H1 (cell line): ENCODE measurements at regions not wholly inside any gene's neighbourhood (a gene's known extent, or its start where the extent isn't known, plus 50 kb on each side); places are given as distances from the start of the nearest gene placed in this dataset.

ENCODE experiments used
- CTCF ChIA-PET: fragments of 300-600 bp; sonication (Branson Sonifier 250); formaldehyde crosslinking; loops from one replicate; lab custom pipeline; 2021; ENCODE audit not compliant: partially characterized antibody; lab: Charles Lee
- POLR2A ChIA-PET: fragments of 300-600 bp; sonication (Branson Sonifier 250); formaldehyde crosslinking; loops from one replicate; lab custom pipeline; 2021; ENCODE audit warnings: inconsistent platforms; ENCODE audit not compliant: partially characterized antibody; lab: Charles Lee
- DNase-seq, 2 experiments: peaks; one replicate each; pipeline versions ENCODE4 v3.0.0 to v3.0.0-alpha.2; 2010 to 2022; ENCODE audit warnings: low spot score in 2 of 2, low read depth in 1 of 2, mixed read lengths in 1 of 2
- FAIRE-seq: peaks from 2 replicates; lab custom pipeline; 2011; peaks lifted over from hg19 to GRCh38; lab: Jason Lieb, UNC
- H2AFZ ChIP-seq: 2 replicates; pipeline ENCODE4 v1.8.1; 2012; ENCODE audit warnings: low read length, inconsistent platforms
- H2AK5ac ChIP-seq: 2 replicates; pipeline ENCODE4 v1.6.1; 2013; ENCODE audit warnings: low read depth, low read length
- H2BK120ac ChIP-seq: replicated peaks from 2 replicates; pipeline ENCODE3; 2013; ENCODE audit warnings: low read depth, low read length, inconsistent platforms
- H2BK12ac ChIP-seq: 2 replicates; pipeline ENCODE4 v1.6.1; 2013; ENCODE audit warnings: low read depth, low read length
- H2BK15ac ChIP-seq: 2 replicates; pipeline ENCODE4 v1.6.1; 2013; ENCODE audit warnings: low read length
- H2BK20ac ChIP-seq: 2 replicates; pipeline ENCODE4 v1.6.1; 2013; ENCODE audit warnings: low read length
- H2BK5ac ChIP-seq: 2 replicates; pipeline ENCODE4 v1.6.1; 2013; ENCODE audit warnings: low read depth, low read length
- H3K14ac ChIP-seq: 2 replicates; pipeline ENCODE4 v1.6.1; 2013; ENCODE audit warnings: inconsistent platforms; ENCODE audit not compliant: insufficient read length
- H3K18ac ChIP-seq: 2 replicates; pipeline ENCODE4 v1.6.1; 2013; ENCODE audit warnings: low read length; ENCODE audit errors: extremely low read depth
- H3K23ac ChIP-seq: 2 replicates; pipeline ENCODE4 v1.6.1; 2013; ENCODE audit warnings: inconsistent platforms; ENCODE audit not compliant: insufficient read length
- H3K23me2 ChIP-seq: 2 replicates; pipeline ENCODE4 v1.6.1; 2013; ENCODE audit warnings: low read depth, low read length
- H3K27ac ChIP-seq: 2 replicates; pipeline ENCODE4 v1.6.1; 2011; ENCODE audit warnings: low read depth, low read length, inconsistent platforms
- H3K27me3 ChIP-seq, 4 experiments: replicated peaks in 1 of 4; 1 replicate in 1 of 4; 2 replicates in 3 of 4; pipeline versions ENCODE4 v1.6.1 to v1.8.1; 2011 to 2013; ENCODE audit warnings: low read length in 3 of 4, mild to moderate bottlenecking in 3 of 4, inconsistent platforms in 2 of 4, mixed read lengths in 2 of 4, moderate library complexity in 1 of 4; ENCODE audit not compliant: control insufficient read depth in 3 of 4, insufficient read depth in 3 of 4; ENCODE audit errors: extremely low read depth in 1 of 4
- H3K36me3 ChIP-seq, 4 experiments: 2 replicates each; pipeline versions ENCODE4 v1.6.1 to v1.8.1; 2011 to 2013; ENCODE audit warnings: mild to moderate bottlenecking in 4 of 4, low read length in 3 of 4, moderate library complexity in 2 of 4, control low read depth in 1 of 4, inconsistent platforms in 1 of 4; ENCODE audit not compliant: insufficient read depth in 4 of 4, control insufficient read depth in 2 of 4
- H3K4ac ChIP-seq: replicated peaks from 2 replicates; pipeline ENCODE3; 2013; ENCODE audit warnings: low read length, low read depth, mixed read lengths, inconsistent platforms; ENCODE audit not compliant: insufficient read length
- H3K4me1 ChIP-seq, 4 experiments: replicated peaks in 1 of 4; 1 replicate in 1 of 4; 2 replicates in 3 of 4; pipeline versions ENCODE4 v1.6.1 to v1.8.1; 2011 to 2013; ENCODE audit warnings: low read length in 3 of 4, inconsistent platforms in 2 of 4, mixed read lengths in 1 of 4; ENCODE audit not compliant: insufficient read depth in 4 of 4, control insufficient read depth in 3 of 4
- H3K4me2 ChIP-seq, 2 experiments: 2 replicates each; pipeline versions ENCODE4 v1.6.1 to v1.8.1; 2011 to 2013; ENCODE audit warnings: low read depth in 2 of 2, low read length in 2 of 2, control low read depth in 1 of 2, inconsistent platforms in 1 of 2, mild to moderate bottlenecking in 1 of 2; ENCODE audit not compliant: insufficient read depth in 1 of 2
- H3K4me3 ChIP-seq, 4 experiments: fragments of 200-600, 300-600 bp in 1 of 4; sonication (generic), shearing (Covaris generic), sonication (Bioruptor Twin) in 1 of 4; 2 replicates each; pipeline versions ENCODE4 v1.5.1 to v1.8.1; 2011 to 2016; ENCODE audit warnings: low read length in 4 of 4, low read depth in 3 of 4, control low read depth in 2 of 4, inconsistent platforms in 2 of 4, mild to moderate bottlenecking in 2 of 4, mixed read lengths in 1 of 4, moderate library complexity in 1 of 4; ENCODE audit not compliant: insufficient read depth in 2 of 4; ENCODE audit errors: extremely low read depth in 1 of 4
- H3K56ac ChIP-seq: replicated peaks from 2 replicates; pipeline ENCODE3; 2013; ENCODE audit warnings: low read depth, mild to moderate bottlenecking, mixed read lengths, low read length, inconsistent platforms; ENCODE audit not compliant: insufficient read length
- H3K79me1 ChIP-seq: 2 replicates; pipeline ENCODE4 v1.6.1; 2013; ENCODE audit warnings: low read depth, low read length, control low read depth
- H3K79me2 ChIP-seq, 2 experiments: 2 replicates each; pipeline versions ENCODE4 v1.6.1 to v1.8.1; 2012 to 2013; ENCODE audit warnings: low read length in 2 of 2, mild to moderate bottlenecking in 2 of 2, inconsistent platforms in 1 of 2; ENCODE audit not compliant: insufficient read depth in 2 of 2, control insufficient read depth in 1 of 2
- H3K9ac ChIP-seq, 4 experiments: replicated peaks in 1 of 4; 1 replicate in 1 of 4; 2 replicates in 3 of 4; pipeline versions ENCODE4 v1.6.1 to v1.8.1; 2011 to 2013; ENCODE audit warnings: low read depth in 3 of 4, low read length in 3 of 4, control low read depth in 2 of 4, mild to moderate bottlenecking in 2 of 4, moderate library complexity in 2 of 4, inconsistent platforms in 1 of 4; ENCODE audit errors: extremely low read depth in 1 of 4
- H3K9me3 ChIP-seq, 2 experiments: 2 replicates each; pipeline versions ENCODE4 v1.6.1 to v1.8.1; 2012 to 2013; ENCODE audit warnings: mild to moderate bottlenecking in 2 of 2, moderate library complexity in 2 of 2, control low read depth in 1 of 2, inconsistent platforms in 1 of 2, low read depth in 1 of 2, low read length in 1 of 2, mixed read lengths in 1 of 2; ENCODE audit not compliant: insufficient read depth in 2 of 2
- H4K20me1 ChIP-seq, 2 experiments: replicated peaks in 1 of 2; 2 replicates each; pipeline versions ENCODE3 to v1.8.1; 2011 to 2013; ENCODE audit warnings: inconsistent platforms in 2 of 2, low read length in 2 of 2, mild to moderate bottlenecking in 1 of 2; ENCODE audit not compliant: insufficient read depth in 2 of 2, control insufficient read depth in 1 of 2
- H4K5ac ChIP-seq: 2 replicates; pipeline ENCODE4 v1.6.1; 2013; ENCODE audit warnings: low read length, low read depth, mixed read lengths, inconsistent platforms; ENCODE audit not compliant: insufficient read length
- H4K8ac ChIP-seq: 2 replicates; pipeline ENCODE4 v1.8.0; 2013; ENCODE audit warnings: mild to moderate bottlenecking, moderate library complexity, low read length, inconsistent platforms; ENCODE audit not compliant: insufficient read depth; ENCODE audit errors: extremely low read depth
- H4K91ac ChIP-seq: replicated peaks from 2 replicates; pipeline ENCODE3; 2013; ENCODE audit warnings: low read length, mixed read lengths, inconsistent platforms; ENCODE audit not compliant: insufficient read length
- BACH1 ChIP-seq: IDR thresholded peaks from 2 replicates; pipeline ENCODE4 v1.6.1; 2012; ENCODE audit warnings: low read length, improper control_type of control experiment
- CHD1 ChIP-seq: IDR thresholded peaks from 2 replicates; pipeline ENCODE4 v1.6.1; 2012; ENCODE audit warnings: low read depth, low read length, improper control_type of control experiment
- FOSL1 ChIP-seq: IDR thresholded peaks from 2 replicates; pipeline ENCODE4 v1.6.1; 2011; ENCODE audit warnings: mild to moderate bottlenecking, low read depth, low read length, moderate library complexity; ENCODE audit not compliant: insufficient read depth
- SIN3A ChIP-seq, 2 experiments: IDR thresholded peaks in 1 of 2; conservative IDR thresholded peaks in 1 of 2; 2 replicates each; pipeline ENCODE4 v1.6.1; 2011 to 2012; ENCODE audit warnings: low read length in 2 of 2, improper control_type of control experiment in 1 of 2, low read depth in 1 of 2, mild to moderate bottlenecking in 1 of 2
- SIRT6 ChIP-seq: IDR thresholded peaks from one replicate; pipeline ENCODE4 v1.7.1; 2012; ENCODE audit warnings: low read length, inconsistent platforms
- SIX5 ChIP-seq: IDR thresholded peaks from 2 replicates; pipeline ENCODE4 v1.6.1; 2011; ENCODE audit warnings: mild to moderate bottlenecking, low read depth, low read length
- SRF ChIP-seq: IDR thresholded peaks from 2 replicates; pipeline ENCODE4 v1.6.1; 2011; ENCODE audit warnings: mild to moderate bottlenecking, low read depth, low read length, moderate library complexity
- TBP ChIP-seq: IDR thresholded peaks from 2 replicates; pipeline ENCODE4 v1.6.1; 2011; ENCODE audit warnings: low read depth, low read length, improper control_type of control experiment
- YY1 ChIP-seq: IDR thresholded peaks from 2 replicates; pipeline ENCODE4 v1.6.1; 2011; ENCODE audit warnings: low read depth, mild to moderate bottlenecking, low read length
- ZNF274 ChIP-seq: IDR thresholded peaks from 2 replicates; pipeline ENCODE4 v1.7.0; 2012; ENCODE audit warnings: low read length, borderline replicate concordance; ENCODE audit errors: extremely low read depth
- WGBS, 2 experiments: shearing (Covaris generic) in 1 of 2; methylation state at CpG; one replicate each; pipeline versions ENCODE4 v1.1.6 to v1.1.7; 2013 to 2015; ENCODE audit warnings: low lambda C conversion rate in 2 of 2, mixed read lengths in 2 of 2, inconsistent platforms in 1 of 2, low coverage in 1 of 2, missing lambda C conversion rate in 1 of 2; ENCODE audit not compliant: insufficient replicate concordance in 2 of 2, insufficient coverage in 1 of 2, insufficient read length in 1 of 2; ENCODE audit errors: extremely low coverage in 1 of 2, missing lambda C conversion rate in 1 of 2; 5-methylcytosine and 5-hydroxymethylcytosine counted together
- TF ChIP-seq, protein P1 (sequence below): IDR thresholded peaks from 2 replicates; pipeline ENCODE4 v1.6.1; 2011; ENCODE audit warnings: low read depth, mild to moderate bottlenecking, low read length; ENCODE audit not compliant: insufficient read depth
- TF ChIP-seq, protein P2 (sequence below), 3 experiments: IDR thresholded peaks; 1 replicate in 2 of 3; 2 replicates in 1 of 3; pipeline versions ENCODE4 v1.5.1 to v1.6.1; 2011; ENCODE audit warnings: low read length in 3 of 3, mild to moderate bottlenecking in 3 of 3, inconsistent platforms in 2 of 3, low read depth in 1 of 3, moderate library complexity in 1 of 3; ENCODE audit not compliant: insufficient read depth in 1 of 3; ENCODE audit errors: control extremely low read depth in 1 of 3

DNA sequence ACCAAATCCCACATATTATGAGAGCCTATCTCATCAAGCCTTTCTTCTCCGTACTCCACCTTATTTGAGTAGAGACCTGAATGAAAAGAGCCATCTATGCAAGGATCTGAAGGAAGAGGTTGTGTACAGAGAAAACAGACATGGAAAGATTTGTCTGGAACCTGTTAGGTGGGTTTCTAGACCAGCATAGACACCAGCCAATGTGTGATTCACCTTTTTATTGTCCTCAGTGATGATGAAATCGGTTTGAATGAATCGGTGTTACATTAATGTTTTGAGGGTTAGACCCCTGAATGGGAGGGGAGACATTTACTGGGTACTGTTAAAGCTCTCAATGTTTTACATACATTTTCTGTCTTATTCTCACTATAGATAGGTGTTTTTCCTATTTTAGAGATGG, 223.6 kb downstream of the NMUR2 start:
- H4K5ac ChIP-seq = no peak overlapping the region
- CTCF ChIA-PET = interaction anchor here (1.4 kb wide), 1 partner anchor 38 kb away, joined by 3 read pairs; no protein-coding TSS in a partner anchor
- TF ChIP-seq SRF = no peak
- TF ChIP-seq TBP = no peak
- TF ChIP-seq, protein P1, sequence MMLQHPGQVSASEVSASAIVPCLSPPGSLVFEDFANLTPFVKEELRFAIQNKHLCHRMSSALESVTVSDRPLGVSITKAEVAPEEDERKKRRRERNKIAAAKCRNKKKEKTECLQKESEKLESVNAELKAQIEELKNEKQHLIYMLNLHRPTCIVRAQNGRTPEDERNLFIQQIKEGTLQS = no peak
- TF ChIP-seq FOSL1 = no peak
- TF ChIP-seq SIX5 = no peak
- TF ChIP-seq BACH1 = no peak
- TF ChIP-seq YY1 = no peak
- no peak for TF ChIP-seq CHD1
- TF ChIP-seq SIN3A (conservative IDR thresholded peaks at IDR 0.05 in 1 of 2, IDR thresholded peaks at IDR 0.05 in 1 of 2; ENCODE audit: low read depth in 1 of 2, low read length in 2 of 2) = no peak
- no peak for TF ChIP-seq ZNF274
- TF ChIP-seq SIRT6 = no peak
- TF ChIP-seq, protein P2, sequence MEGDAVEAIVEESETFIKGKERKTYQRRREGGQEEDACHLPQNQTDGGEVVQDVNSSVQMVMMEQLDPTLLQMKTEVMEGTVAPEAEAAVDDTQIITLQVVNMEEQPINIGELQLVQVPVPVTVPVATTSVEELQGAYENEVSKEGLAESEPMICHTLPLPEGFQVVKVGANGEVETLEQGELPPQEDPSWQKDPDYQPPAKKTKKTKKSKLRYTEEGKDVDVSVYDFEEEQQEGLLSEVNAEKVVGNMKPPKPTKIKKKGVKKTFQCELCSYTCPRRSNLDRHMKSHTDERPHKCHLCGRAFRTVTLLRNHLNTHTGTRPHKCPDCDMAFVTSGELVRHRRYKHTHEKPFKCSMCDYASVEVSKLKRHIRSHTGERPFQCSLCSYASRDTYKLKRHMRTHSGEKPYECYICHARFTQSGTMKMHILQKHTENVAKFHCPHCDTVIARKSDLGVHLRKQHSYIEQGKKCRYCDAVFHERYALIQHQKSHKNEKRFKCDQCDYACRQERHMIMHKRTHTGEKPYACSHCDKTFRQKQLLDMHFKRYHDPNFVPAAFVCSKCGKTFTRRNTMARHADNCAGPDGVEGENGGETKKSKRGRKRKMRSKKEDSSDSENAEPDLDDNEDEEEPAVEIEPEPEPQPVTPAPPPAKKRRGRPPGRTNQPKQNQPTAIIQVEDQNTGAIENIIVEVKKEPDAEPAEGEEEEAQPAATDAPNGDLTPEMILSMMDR (IDR thresholded peaks at IDR 0.05; ENCODE audit: control extremely low read depth in 1 of 3, insufficient read depth in 1 of 3, low read depth in 1 of 3, low read length in 3 of 3) = no peak

More for the DNA sequence above, 223.6 kb downstream of the NMUR2 start:
- Histone ChIP-seq H2BK120ac (no peak overlapping the region), H3K27ac (no peak overlapping the region), H3K36me3 (0 out of 8 replicates have a peak, but pooled peaks cover 0 to 3% (median 0%) of the 10 kb centered on the region in 4 experiments), H3K4me2 (no peak overlapping the region), H4K20me1 (no peaks in the 10 kb centered on the region), H3K18ac (no peak overlapping the region), H3K79me2 (no peaks in the 10 kb centered on the region), H2BK20ac (no peak overlapping the region), H3K14ac (no peak overlapping the region), H3K56ac (no peak overlapping the region), H3K9ac (no peak overlapping the region), H4K8ac (no peak overlapping the region), H4K91ac (no peak overlapping the region), H2BK15ac (no peak overlapping the region), H3K79me1 (no peaks in the 10 kb centered on the region), H3K4me3 (no peak overlapping the region), H2AFZ (no peak overlapping the region), H3K4ac (no peak overlapping the region), H3K4me1 (peaks cover 0 to 10% (median 4%) of the 10 kb centered on the region in 4 experiments; a peak in 3 of 7 replicates), H3K23me2 (no peaks in the 10 kb centered on the region), H2BK5ac (no peak overlapping the region), H3K23ac (no peak overlapping the region), H2BK12ac (no peak overlapping the region), H3K9me3 (peaks cover 10 to 13% of the 10 kb centered on the region in 2 experiments), H3K27me3 (no peaks in the 10 kb centered on the region), H2AK5ac (no peak overlapping the region)
- FAIRE-seq (no peak), DNase-seq (no peak)
- POLR2A ChIA-PET = no interaction called here
- 76% methylated on average over 3 of the region's 3 CpGs; no CpG with 5 or more reads in 1 of the 2 experiments for WGBS, 2 experiments
